ENCODE measurements at regions not wholly inside any gene's neighbourhood (a gene's known extent, or its start where the extent isn't known, plus 50 kb on each side); places are given as distances from the start of the nearest gene placed in this dataset.

DNA sequence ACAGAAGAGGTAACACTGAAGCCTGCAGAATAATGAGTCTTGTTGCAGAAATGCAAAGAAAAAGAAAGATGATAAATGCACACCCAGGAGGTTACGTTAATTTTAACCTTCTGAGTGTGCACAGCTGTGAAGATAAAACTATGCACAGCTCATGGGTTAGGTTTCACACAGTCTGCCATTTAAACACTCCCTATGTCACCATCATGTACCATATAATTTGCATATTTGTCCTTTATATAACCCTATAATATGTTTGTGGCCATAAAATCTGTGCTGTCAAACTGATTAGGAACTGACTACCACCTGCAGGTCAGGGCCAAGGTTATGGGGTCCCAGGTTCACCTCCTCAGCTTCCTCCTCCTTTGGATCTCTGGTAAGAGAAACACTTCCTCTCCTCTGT lies 205.5 kb downstream of the RPIA start:
- TF ChIP-seq, protein P1, sequence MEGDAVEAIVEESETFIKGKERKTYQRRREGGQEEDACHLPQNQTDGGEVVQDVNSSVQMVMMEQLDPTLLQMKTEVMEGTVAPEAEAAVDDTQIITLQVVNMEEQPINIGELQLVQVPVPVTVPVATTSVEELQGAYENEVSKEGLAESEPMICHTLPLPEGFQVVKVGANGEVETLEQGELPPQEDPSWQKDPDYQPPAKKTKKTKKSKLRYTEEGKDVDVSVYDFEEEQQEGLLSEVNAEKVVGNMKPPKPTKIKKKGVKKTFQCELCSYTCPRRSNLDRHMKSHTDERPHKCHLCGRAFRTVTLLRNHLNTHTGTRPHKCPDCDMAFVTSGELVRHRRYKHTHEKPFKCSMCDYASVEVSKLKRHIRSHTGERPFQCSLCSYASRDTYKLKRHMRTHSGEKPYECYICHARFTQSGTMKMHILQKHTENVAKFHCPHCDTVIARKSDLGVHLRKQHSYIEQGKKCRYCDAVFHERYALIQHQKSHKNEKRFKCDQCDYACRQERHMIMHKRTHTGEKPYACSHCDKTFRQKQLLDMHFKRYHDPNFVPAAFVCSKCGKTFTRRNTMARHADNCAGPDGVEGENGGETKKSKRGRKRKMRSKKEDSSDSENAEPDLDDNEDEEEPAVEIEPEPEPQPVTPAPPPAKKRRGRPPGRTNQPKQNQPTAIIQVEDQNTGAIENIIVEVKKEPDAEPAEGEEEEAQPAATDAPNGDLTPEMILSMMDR (IDR thresholded peaks at IDR 0.05 in 4 of 5, conservative IDR thresholded peaks at IDR 0.05 in 1 of 5): no peak
- TF ChIP-seq POLR2A (IDR thresholded peaks at IDR 0.05): no peak

Measured in gastrocnemius medialis (tissue), 4 donors.